Neural cell (in vitro differentiated cells): ENCODE measurements at regions not wholly inside any gene's neighbourhood (a gene's known extent, or its start where the extent isn't known, plus 50 kb on each side); places are given as distances from the start of the nearest gene placed in this dataset.

ENCODE experiments used
- CTCF ChIP-seq: fragments of 450-650 bp; IDR thresholded peaks from 2 replicates; pipeline ENCODE4 v1.5.1; 2014; ENCODE audit warnings: antibody characterized with exemption, mild to moderate bottlenecking, moderate library complexity; ENCODE audit not compliant: poor library complexity, severe bottlenecking
- EP300 ChIP-seq: fragments of 450-650 bp; conservative IDR thresholded peaks from 2 replicates; pipeline ENCODE4 v1.6.1; 2014; ENCODE audit warnings: antibody characterized with exemption, mild to moderate bottlenecking, moderate library complexity; ENCODE audit not compliant: poor library complexity, severe bottlenecking
- EZH2 ChIP-seq: fragments of 200-600, 300-800 bp; shearing (Covaris generic), sonication (generic); IDR thresholded peaks from 2 replicates; pipeline ENCODE4 v1.6.1; 2014; ENCODE audit warnings: antibody characterized with exemption, low read length, borderline replicate concordance, mild to moderate bottlenecking; ENCODE audit not compliant: insufficient read depth, poor library complexity, severe bottlenecking
- POLR2AphosphoS5 ChIP-seq: IDR thresholded peaks from 2 replicates; pipeline ENCODE4 v1.6.1; 2012
- RAD21 ChIP-seq: fragments of 450-650 bp; conservative IDR thresholded peaks from 2 replicates; pipeline ENCODE4 v1.6.1; 2014; ENCODE audit warnings: antibody characterized with exemption, mild to moderate bottlenecking, moderate library complexity
- TAF1 ChIP-seq: IDR thresholded peaks from 2 replicates; pipeline ENCODE4 v1.6.1; 2012; ENCODE audit warnings: low read depth
- TF ChIP-seq, protein P1 (sequence below): IDR thresholded peaks from 2 replicates; pipeline ENCODE4 v1.6.1; 2012; ENCODE audit warnings: borderline replicate concordance

DNA sequence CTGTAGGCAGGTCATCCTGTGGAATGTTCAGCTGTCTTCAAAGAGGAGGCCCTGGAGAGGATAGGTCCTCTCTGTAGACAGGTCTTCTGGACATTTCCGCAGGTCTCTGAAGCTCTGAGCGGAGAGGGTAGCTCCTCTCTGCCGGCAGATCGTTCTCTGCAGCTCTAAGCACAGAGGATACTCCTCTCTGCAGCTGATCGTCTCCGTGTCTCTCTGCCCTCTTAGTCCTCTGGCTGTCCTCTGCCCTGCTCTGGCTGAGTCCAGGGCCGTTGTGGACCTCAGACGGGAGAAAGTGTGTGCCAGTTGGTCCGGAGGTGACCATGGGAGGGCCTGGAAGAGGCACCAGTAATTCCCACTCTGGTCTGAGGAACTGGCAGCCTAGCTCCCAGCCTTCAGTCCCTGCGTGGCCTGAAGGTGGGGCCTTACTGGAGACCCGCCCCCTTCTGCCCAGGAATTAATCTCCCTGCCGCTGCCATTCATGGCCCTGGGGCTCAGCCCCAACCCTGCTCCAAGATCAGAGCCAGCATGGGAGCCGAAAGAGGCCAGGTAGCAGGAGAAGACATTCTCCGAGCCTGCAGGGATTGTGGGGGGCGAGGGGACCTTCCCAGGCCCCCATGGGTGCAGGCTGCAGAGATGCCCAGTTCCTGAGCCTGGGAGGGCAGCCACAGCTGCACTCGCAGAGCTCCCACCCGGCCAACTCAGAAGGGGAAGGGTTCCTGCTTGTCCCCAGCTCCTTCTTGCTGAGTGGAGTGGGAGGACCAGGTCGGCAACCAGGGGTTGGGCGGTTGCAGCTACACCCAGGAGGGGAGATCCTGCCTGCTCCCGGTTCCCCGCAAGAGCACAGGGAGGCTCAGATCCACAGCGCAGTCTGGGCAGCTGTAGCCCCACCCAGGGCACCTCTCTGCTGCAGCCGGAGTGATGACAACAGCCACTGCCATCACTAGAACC, 488.7 kb downstream of the RSL24D1 start:
- TF ChIP-seq CTCF (no peak), EP300 (no peak), TAF1 (no peak), POLR2AphosphoS5 (no peak), EZH2 (no peak), RAD21 (no peak)
- TF ChIP-seq, protein P1, sequence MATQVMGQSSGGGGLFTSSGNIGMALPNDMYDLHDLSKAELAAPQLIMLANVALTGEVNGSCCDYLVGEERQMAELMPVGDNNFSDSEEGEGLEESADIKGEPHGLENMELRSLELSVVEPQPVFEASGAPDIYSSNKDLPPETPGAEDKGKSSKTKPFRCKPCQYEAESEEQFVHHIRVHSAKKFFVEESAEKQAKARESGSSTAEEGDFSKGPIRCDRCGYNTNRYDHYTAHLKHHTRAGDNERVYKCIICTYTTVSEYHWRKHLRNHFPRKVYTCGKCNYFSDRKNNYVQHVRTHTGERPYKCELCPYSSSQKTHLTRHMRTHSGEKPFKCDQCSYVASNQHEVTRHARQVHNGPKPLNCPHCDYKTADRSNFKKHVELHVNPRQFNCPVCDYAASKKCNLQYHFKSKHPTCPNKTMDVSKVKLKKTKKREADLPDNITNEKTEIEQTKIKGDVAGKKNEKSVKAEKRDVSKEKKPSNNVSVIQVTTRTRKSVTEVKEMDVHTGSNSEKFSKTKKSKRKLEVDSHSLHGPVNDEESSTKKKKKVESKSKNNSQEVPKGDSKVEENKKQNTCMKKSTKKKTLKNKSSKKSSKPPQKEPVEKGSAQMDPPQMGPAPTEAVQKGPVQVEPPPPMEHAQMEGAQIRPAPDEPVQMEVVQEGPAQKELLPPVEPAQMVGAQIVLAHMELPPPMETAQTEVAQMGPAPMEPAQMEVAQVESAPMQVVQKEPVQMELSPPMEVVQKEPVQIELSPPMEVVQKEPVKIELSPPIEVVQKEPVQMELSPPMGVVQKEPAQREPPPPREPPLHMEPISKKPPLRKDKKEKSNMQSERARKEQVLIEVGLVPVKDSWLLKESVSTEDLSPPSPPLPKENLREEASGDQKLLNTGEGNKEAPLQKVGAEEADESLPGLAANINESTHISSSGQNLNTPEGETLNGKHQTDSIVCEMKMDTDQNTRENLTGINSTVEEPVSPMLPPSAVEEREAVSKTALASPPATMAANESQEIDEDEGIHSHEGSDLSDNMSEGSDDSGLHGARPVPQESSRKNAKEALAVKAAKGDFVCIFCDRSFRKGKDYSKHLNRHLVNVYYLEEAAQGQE: no peak
